Activated naive CD4-positive, alpha-beta T cell treated with anti-CD3 and anti-CD28 coated beads, Interleukin-2, amount 10 ng/mL, durations not matched to agents 7 days and 5 days (primary cell): ENCODE measurements at regions not wholly inside any gene's neighbourhood (a gene's known extent, or its start where the extent isn't known, plus 50 kb on each side); places are given as distances from the start of the nearest gene placed in this dataset.

ENCODE experiments used
- CTCF ChIA-PET: fragments of 350-600 bp; sonication (Branson Sonifier 250); formaldehyde crosslinking; loops from one replicate; lab custom pipeline; 2021; ENCODE audit warnings: antibody characterized with exemption; lab: Charles Lee
- DNase-seq: peaks from one replicate; pipeline ENCODE4 v3.0.0-alpha.2; 2020
- H3K27ac Mint-ChIP-seq: one replicate; pipeline ENCODE4 v1.8.0; 2021; ENCODE audit warnings: mild to moderate bottlenecking, moderate library complexity, mixed read lengths
- H3K27me3 Mint-ChIP-seq: one replicate; pipeline ENCODE4 v1.8.0; 2021; ENCODE audit warnings: mild to moderate bottlenecking, mixed read lengths
- H3K36me3 Mint-ChIP-seq: one replicate; pipeline ENCODE4 v1.8.0; 2021; ENCODE audit warnings: mixed read lengths
- H3K4me1 Mint-ChIP-seq: one replicate; pipeline ENCODE4 v1.8.0; 2021; ENCODE audit warnings: mixed read lengths
- H3K4me3 Mint-ChIP-seq: one replicate; pipeline ENCODE4 v1.8.0; 2021; ENCODE audit warnings: mild to moderate bottlenecking, moderate library complexity, mixed read lengths
- H3K9me3 Mint-ChIP-seq: one replicate; pipeline ENCODE4 v1.8.0; 2021; ENCODE audit warnings: mixed read lengths

GRCh38 chr10:25797888-25798429, 136.1 kb upstream of the MYO3A start:
- no peak overlapping the region for H3K4me3 Mint-ChIP-seq
- CTCF ChIA-PET, result no interaction called here
- no peak for DNase-seq
- H3K27me3 Mint-ChIP-seq, result no peaks in the 10 kb centered on the region
- H3K36me3 Mint-ChIP-seq, result no peaks in the 10 kb centered on the region
- no peaks in the 10 kb centered on the region for H3K9me3 Mint-ChIP-seq
- no peak overlapping the region for H3K27ac Mint-ChIP-seq
- H3K4me1 Mint-ChIP-seq, result no peaks in the 10 kb centered on the region

- Mint-ChIP-seq H3K27ac (no peak overlapping the region), H3K4me3 (no peak overlapping the region), H3K9me3 (no peaks in the 10 kb centered on the region), H3K27me3 (no peaks in the 10 kb centered on the region), H3K36me3 (no peaks in the 10 kb centered on the region), H3K4me1 (no peaks in the 10 kb centered on the region)
- DNase-seq, result no peak
- CTCF ChIA-PET, result no interaction called here
Measured at GRCh38 chr10:25804505-25804904, 129.5 kb upstream of the MYO3A start.

- Mint-ChIP-seq H3K4me3 (no peak overlapping the region), H3K4me1 (no peaks in the 10 kb centered on the region), H3K27ac (no peak overlapping the region), H3K27me3 (no peaks in the 10 kb centered on the region), H3K36me3 (no peaks in the 10 kb centered on the region), H3K9me3 (no peaks in the 10 kb centered on the region)
- CTCF ChIA-PET, result no interaction called here
- DNase-seq, result no peak
Measured at GRCh38 chr10:25805986-25806385, 128.0 kb upstream of the MYO3A start.

GRCh38 chr10:25808372-25808771, 125.7 kb upstream of the MYO3A start:
- Mint-ChIP-seq H3K4me1 (no peaks in the 10 kb centered on the region), H3K4me3 (no peak overlapping the region), H3K27ac (no peak overlapping the region), H3K27me3 (no peaks in the 10 kb centered on the region), H3K36me3 (no peaks in the 10 kb centered on the region), H3K9me3 (no peaks in the 10 kb centered on the region)
- no peak for DNase-seq
- CTCF ChIA-PET, result no interaction called here

GRCh38 chr10:25811052-25811685, 122.9 kb upstream of the MYO3A start:
- Mint-ChIP-seq H3K9me3 (no peaks in the 10 kb centered on the region), H3K4me1 (no peaks in the 10 kb centered on the region), H3K36me3 (no peaks in the 10 kb centered on the region), H3K27ac (no peak overlapping the region), H3K27me3 (no peaks in the 10 kb centered on the region), H3K4me3 (no peak overlapping the region)
- no peak for DNase-seq
- CTCF ChIA-PET, result no interaction called here

GRCh38 chr10:25813511-25813910, 120.5 kb upstream of the MYO3A start:
- no peak overlapping the region for H3K27ac Mint-ChIP-seq
- DNase-seq, result no peak
- H3K9me3 Mint-ChIP-seq, result no peaks in the 10 kb centered on the region
- CTCF ChIA-PET, result no interaction called here
- no peaks in the 10 kb centered on the region for H3K36me3 Mint-ChIP-seq
- no peaks in the 10 kb centered on the region for H3K27me3 Mint-ChIP-seq
- no peak overlapping the region for H3K4me3 Mint-ChIP-seq
- no peaks in the 10 kb centered on the region for H3K4me1 Mint-ChIP-seq

GRCh38 chr10:25815236-25815635, 118.8 kb upstream of the MYO3A start:
- no peak for DNase-seq
- H3K4me1 Mint-ChIP-seq, result no peaks in the 10 kb centered on the region
- H3K27me3 Mint-ChIP-seq, result no peaks in the 10 kb centered on the region
- no peaks in the 10 kb centered on the region for H3K9me3 Mint-ChIP-seq
- no peaks in the 10 kb centered on the region for H3K36me3 Mint-ChIP-seq
- H3K27ac Mint-ChIP-seq, result no peak overlapping the region
- CTCF ChIA-PET, result no interaction called here
- no peak overlapping the region for H3K4me3 Mint-ChIP-seq

- Mint-ChIP-seq H3K4me1 (no peaks in the 10 kb centered on the region), H3K27me3 (no peaks in the 10 kb centered on the region), H3K9me3 (no peaks in the 10 kb centered on the region), H3K4me3 (no peak overlapping the region), H3K36me3 (no peaks in the 10 kb centered on the region), H3K27ac (no peak overlapping the region)
- CTCF ChIA-PET, result no interaction called here
- no peak for DNase-seq
Measured at GRCh38 chr10:25815999-25816768, 117.8 kb upstream of the MYO3A start.

- Mint-ChIP-seq H3K9me3 (no peaks in the 10 kb centered on the region), H3K4me1 (no peaks in the 10 kb centered on the region), H3K27ac (no peak overlapping the region), H3K36me3 (no peaks in the 10 kb centered on the region), H3K4me3 (no peak overlapping the region), H3K27me3 (no peaks in the 10 kb centered on the region)
- CTCF ChIA-PET, result no interaction called here
- no peak for DNase-seq
Measured at GRCh38 chr10:25817200-25817599, 116.8 kb upstream of the MYO3A start.

- CTCF ChIA-PET, result no interaction called here
Measured at GRCh38 chr10:25818751-25819150, 115.3 kb upstream of the MYO3A start.

GRCh38 chr10:25820472-25820871, 113.6 kb upstream of the MYO3A start:
- no peak overlapping the region for H3K27ac Mint-ChIP-seq
- no peaks in the 10 kb centered on the region for H3K27me3 Mint-ChIP-seq
- no peaks in the 10 kb centered on the region for H3K36me3 Mint-ChIP-seq
- CTCF ChIA-PET, result no interaction called here
- no peaks in the 10 kb centered on the region for H3K4me1 Mint-ChIP-seq
- no peak overlapping the region for H3K4me3 Mint-ChIP-seq
- no peak for DNase-seq
- H3K9me3 Mint-ChIP-seq, result no peaks in the 10 kb centered on the region

More at GRCh38 chr10:25818751-25819150, 115.3 kb upstream of the MYO3A start:
- H3K27ac Mint-ChIP-seq, result no peak overlapping the region
- no peaks in the 10 kb centered on the region for H3K4me1 Mint-ChIP-seq
- H3K36me3 Mint-ChIP-seq, result no peaks in the 10 kb centered on the region
- no peaks in the 10 kb centered on the region for H3K27me3 Mint-ChIP-seq
- H3K9me3 Mint-ChIP-seq, result no peaks in the 10 kb centered on the region
- H3K4me3 Mint-ChIP-seq, result no peak overlapping the region
- DNase-seq, result no peak

- CTCF ChIA-PET, result no interaction called here
- no peak for DNase-seq
- no peaks in the 10 kb centered on the region for H3K27me3 Mint-ChIP-seq
- H3K9me3 Mint-ChIP-seq, result no peaks in the 10 kb centered on the region
- H3K4me1 Mint-ChIP-seq, result no peaks in the 10 kb centered on the region
- H3K4me3 Mint-ChIP-seq, result no peak overlapping the region
- H3K27ac Mint-ChIP-seq, result no peak overlapping the region
- no peaks in the 10 kb centered on the region for H3K36me3 Mint-ChIP-seq
Measured at GRCh38 chr10:25820874-25821273, 113.2 kb upstream of the MYO3A start.

- DNase-seq, result no peak
- Mint-ChIP-seq H3K4me1 (no peaks in the 10 kb centered on the region), H3K9me3 (no peaks in the 10 kb centered on the region), H3K4me3 (no peak overlapping the region), H3K27me3 (no peaks in the 10 kb centered on the region), H3K36me3 (no peaks in the 10 kb centered on the region), H3K27ac (no peak overlapping the region)
- CTCF ChIA-PET, result no interaction called here
Measured at GRCh38 chr10:25824050-25824449, 110.0 kb upstream of the MYO3A start.

- no peaks in the 10 kb centered on the region for H3K9me3 Mint-ChIP-seq
- H3K4me3 Mint-ChIP-seq, result no peak overlapping the region
- no peaks in the 10 kb centered on the region for H3K27me3 Mint-ChIP-seq
- CTCF ChIA-PET, result no interaction called here
- H3K4me1 Mint-ChIP-seq, result no peaks in the 10 kb centered on the region
- H3K36me3 Mint-ChIP-seq, result no peaks in the 10 kb centered on the region
- H3K27ac Mint-ChIP-seq, result no peak overlapping the region
- DNase-seq, result no peak
Measured at GRCh38 chr10:25828475-25828874, 105.6 kb upstream of the MYO3A start.

GRCh38 chr10:25831080-25831479, 102.9 kb upstream of the MYO3A start:
- no peaks in the 10 kb centered on the region for H3K27me3 Mint-ChIP-seq
- no peaks in the 10 kb centered on the region for H3K36me3 Mint-ChIP-seq
- H3K9me3 Mint-ChIP-seq, result no peaks in the 10 kb centered on the region
- H3K27ac Mint-ChIP-seq, result no peak overlapping the region
- CTCF ChIA-PET, result no interaction called here
- DNase-seq, result no peak
- H3K4me1 Mint-ChIP-seq, result no peaks in the 10 kb centered on the region
- no peak overlapping the region for H3K4me3 Mint-ChIP-seq
